Left lung (tissue), 4 donors: ENCODE measurements at regions not wholly inside any gene's neighbourhood (a gene's known extent, or its start where the extent isn't known, plus 50 kb on each side); places are given as distances from the start of the nearest gene placed in this dataset.
"Not testable (repeated sequence)": the region's sequence is repeated elsewhere in the genome, so short reads cannot be mapped to it uniquely, and the experiment has no call there.

Source experiments
- ATAC-seq: fragments of 200-7000 bp; cut with Tn5 transposase; one replicate; pipeline ENCODE4 v1.9.1; 2020; ENCODE audit warnings: moderate library complexity
- DNase-seq, 4 donors: peaks; one replicate each; pipeline ENCODE4 v3.0.0-alpha.2; 2013 to 2020
- H3K27ac ChIP-seq, 2 donors: fragments of 200-600 bp; sonication (generic) in 1 of 2; one replicate each; pipeline versions ENCODE4 v1.5.0 to v1.8.0; 2020 to 2021
- H3K27me3 ChIP-seq, 2 donors: fragments of 200-600 bp; sonication (generic) in 1 of 2; one replicate each; pipeline versions ENCODE4 v1.5.0 to v1.8.0; 2020 to 2021
- H3K36me3 ChIP-seq, 2 donors: fragments of 200-600 bp; sonication (generic) in 1 of 2; one replicate each; pipeline versions ENCODE4 v1.5.0 to v1.8.0; 2020 to 2021
- H3K4me1 ChIP-seq, 2 donors: fragments of 200-600 bp; one replicate each; pipeline ENCODE4 v1.8.0; 2021
- H3K4me3 ChIP-seq, 2 donors: fragments of 200-600 bp; sonication (generic) in 1 of 2; one replicate each; pipeline versions ENCODE4 v1.5.0 to v1.8.0; 2020 to 2021; ENCODE audit warnings: mild to moderate bottlenecking in 1 of 2
- H3K9me3 ChIP-seq, 2 donors: fragments of 200-600 bp; sonication (generic) in 1 of 2; one replicate each; pipeline versions ENCODE4 v1.5.0 to v1.8.0; 2020 to 2021
- CTCF ChIP-seq, 2 donors: fragments of 200-600 bp; sonication (generic) in 1 of 2; IDR thresholded peaks; one replicate each; pipeline versions ENCODE4 v1.5.0 to v1.8.0; 2021; ENCODE audit warnings: antibody characterized with exemption in 2 of 2
- intact Hi-C, 2 donors: fragments of 100-400 bp; cut with DNase I; formaldehyde crosslinking; loops; one replicate each; pipeline versions ENCODE4 v1.11.2 to v1.14.2; 2022
- donor health status: DM: no; HTN: yes; CAD: no.
- donor health status: DM: no; HTN: no; CAD: no.

GRCh38 chr14:71354142-71354541, 446.9 kb downstream of the PCNX1 start:
- H3K9me3 ChIP-seq: no peaks in the 10 kb centered on the region
- TF ChIP-seq CTCF (IDR thresholded peaks at IDR 0.05): no peak
- no peak for DNase-seq
- no peak overlapping the region for H3K27ac ChIP-seq
- no peak overlapping the region for H3K4me3 ChIP-seq
- no peaks in the 10 kb centered on the region for H3K36me3 ChIP-seq
- intact Hi-C loops: no loop called here
- no peak for ATAC-seq
- H3K27me3 ChIP-seq: no peaks in the 10 kb centered on the region
- peaks cover 10 to 12% of the 10 kb centered on the region in 2 donors for H3K4me1 ChIP-seq

GRCh38 chr14:71354801-71355200, 447.5 kb downstream of the PCNX1 start:
- Histone ChIP-seq H3K36me3 (no peaks in the 10 kb centered on the region), H3K27ac (no peak overlapping the region), H3K4me3 (no peak overlapping the region), H3K4me1 (peaks cover 10 to 12% of the 10 kb centered on the region in 2 donors), H3K9me3 (no peaks in the 10 kb centered on the region), H3K27me3 (no peaks in the 10 kb centered on the region)
- ATAC-seq: no peak
- TF ChIP-seq CTCF (IDR thresholded peaks at IDR 0.05): no peak
- no peak for DNase-seq
- intact Hi-C loops: no loop called here

GRCh38 chr14:71355324-71356201, 448.3 kb downstream of the PCNX1 start:
- ATAC-seq (peak; percentile 77), DNase-seq (peak in 2 of 4 donors; percentile 88 to 89)
- intact Hi-C loops: no loop called here
- no peak for TF ChIP-seq CTCF (IDR thresholded peaks at IDR 0.05)
- Histone ChIP-seq H3K9me3 (no peaks in the 10 kb centered on the region), H3K4me3 (no peak overlapping the region), H3K4me1 (peaks cover 10 to 12% of the 10 kb centered on the region in 2 donors), H3K27me3 (no peaks in the 10 kb centered on the region), H3K27ac (no peak overlapping the region), H3K36me3 (no peaks in the 10 kb centered on the region)

- peaks cover 15 to 35% of the 10 kb centered on the region in 2 donors for H3K4me1 ChIP-seq
- ATAC-seq: no peak
- no peak overlapping the region for H3K27ac ChIP-seq
- intact Hi-C loops: no loop called here
- TF ChIP-seq CTCF (IDR thresholded peaks at IDR 0.05): no peak
- no peak for DNase-seq
- no peaks in the 10 kb centered on the region for H3K9me3 ChIP-seq
- H3K36me3 ChIP-seq: no peaks in the 10 kb centered on the region
- no peak overlapping the region for H3K4me3 ChIP-seq
- H3K27me3 ChIP-seq: no peaks in the 10 kb centered on the region
Observed at GRCh38 chr14:71358209-71358931, 451.1 kb downstream of the PCNX1 start.

GRCh38 chr14:71358932-71359421, 451.7 kb downstream of the PCNX1 start:
- H3K27me3 ChIP-seq, DNase-seq, H3K4me3 ChIP-seq, ATAC-seq, H3K27ac ChIP-seq, H3K36me3 ChIP-seq, intact Hi-C loops, H3K9me3 ChIP-seq: not testable (repeated sequence)
- H3K4me1 ChIP-seq: peaks cover 21 to 42% of the 10 kb centered on the region in 2 donors
